Testis (tissue), 2 donors: ENCODE measurements at regions not wholly inside any gene's neighbourhood (a gene's known extent, or its start where the extent isn't known, plus 50 kb on each side); places are given as distances from the start of the nearest gene placed in this dataset.

Experiments
- DNase-seq: peaks from one replicate; pipeline ENCODE4 v3.0.0-alpha.2; 2019
- H3K27ac ChIP-seq, 2 donors: fragments of 200-600 bp; sonication (generic); one replicate each; pipeline ENCODE4 v1.5.1; 2019
- H3K27me3 ChIP-seq: fragments of 200-600 bp; sonication (generic); one replicate; pipeline ENCODE4 v1.5.1; 2019
- H3K36me3 ChIP-seq: fragments of 200-600 bp; sonication (generic); one replicate; pipeline ENCODE4 v1.5.1; 2017; ENCODE audit warnings: low read depth; ENCODE audit errors: missing control alignments
- H3K4me1 ChIP-seq: fragments of 200-600 bp; sonication (generic); one replicate; pipeline ENCODE4 v1.5.1; 2019
- H3K4me3 ChIP-seq, 2 donors: fragments of 200-600 bp; sonication (generic); one replicate each; pipeline ENCODE4 v1.5.1; 2017 to 2019
- H3K9me3 ChIP-seq: fragments of 200-600 bp; sonication (generic); one replicate; pipeline ENCODE4 v1.5.1; 2017
- CTCF ChIP-seq, 3 experiments: fragments of 450-650 bp in 2 of 3; fragments of 200-600 bp in 1 of 3; sonication (generic) in 1 of 3; IDR thresholded peaks; one replicate each; pipeline ENCODE4 v1.5.1; 2016 to 2019; ENCODE audit warnings: antibody characterized with exemption in 3 of 3, mild to moderate bottlenecking in 2 of 3, moderate library complexity in 1 of 3
- POLR2A ChIP-seq: fragments of 450-650 bp; IDR thresholded peaks from one replicate; pipeline ENCODE4 v1.6.1; 2017; ENCODE audit warnings: antibody characterized with exemption, mild to moderate bottlenecking, moderate library complexity
- WGBS, 2 donors: methylation state at CpG; one replicate each; pipeline ENCODE4 v1.1.5; 2018; 5-methylcytosine and 5-hydroxymethylcytosine counted together
- intact Hi-C: fragments of 100-400 bp; cut with DNase I; formaldehyde crosslinking; loops from one replicate; pipeline ENCODE4 v1.15.1; 2023; ENCODE audit warnings: low total_unique reads

GRCh38 chr10:111831058-111831457, 352.5 kb downstream of the GPAM start:
- H3K27ac ChIP-seq, result no peak overlapping the region
- H3K4me3 ChIP-seq, result no peak overlapping the region
- no peaks in the 10 kb centered on the region for H3K9me3 ChIP-seq
- H3K36me3 ChIP-seq, result no peaks in the 10 kb centered on the region
- 91 to 96% methylated on average over 6 of the region's 6 CpGs for WGBS, 2 donors
- H3K4me1 ChIP-seq, result no peaks in the 10 kb centered on the region
- DNase-seq, result no peak
- no peak for TF ChIP-seq POLR2A
- TF ChIP-seq CTCF (IDR thresholded peaks at IDR 0.05), result no peak
- H3K27me3 ChIP-seq, result no peaks in the 10 kb centered on the region
- intact Hi-C loops, result no loop called here

- H3K27ac ChIP-seq, result no peak overlapping the region
- 39 to 67% methylated on average over 2 of the region's 2 CpGs for WGBS, 2 donors
- no peaks in the 10 kb centered on the region for H3K4me1 ChIP-seq
- no peaks in the 10 kb centered on the region for H3K36me3 ChIP-seq
- DNase-seq, result no peak
- no peak overlapping the region for H3K4me3 ChIP-seq
- TF ChIP-seq POLR2A (no peak), CTCF (IDR thresholded peaks at IDR 0.05) (no peak)
- intact Hi-C loops, result no loop called here
- no peaks in the 10 kb centered on the region for H3K9me3 ChIP-seq
- H3K27me3 ChIP-seq, result no peaks in the 10 kb centered on the region
Measured at GRCh38 chr10:111833251-111833650, 350.3 kb downstream of the GPAM start.

GRCh38 chr10:111835574-111835973, 348.0 kb downstream of the GPAM start:
- Histone ChIP-seq H3K4me1 (no peaks in the 10 kb centered on the region), H3K27me3 (no peaks in the 10 kb centered on the region), H3K36me3 (no peaks in the 10 kb centered on the region), H3K4me3 (no peak overlapping the region), H3K27ac (no peak overlapping the region), H3K9me3 (no peaks in the 10 kb centered on the region)
- intact Hi-C loops, result no loop called here
- TF ChIP-seq POLR2A, result no peak
- no peak for TF ChIP-seq CTCF (IDR thresholded peaks at IDR 0.05)
- peak; percentile 14 for DNase-seq
- WGBS, 2 donors, result 49 to 61% methylated on average over 8 of the region's 8 CpGs

- intact Hi-C loops, result no loop called here
- TF ChIP-seq CTCF (IDR thresholded peaks at IDR 0.05) (no peak), POLR2A (no peak)
- Histone ChIP-seq H3K9me3 (no peaks in the 10 kb centered on the region), H3K27me3 (no peaks in the 10 kb centered on the region), H3K27ac (no peak overlapping the region), H3K4me1 (no peaks in the 10 kb centered on the region), H3K36me3 (no peaks in the 10 kb centered on the region), H3K4me3 (no peak overlapping the region)
- DNase-seq, result no peak
- 40 to 71% methylated on average over 1 of the region's 1 CpG for WGBS, 2 donors
Measured at GRCh38 chr10:111836064-111836463, 347.5 kb downstream of the GPAM start.

- no peak for DNase-seq
- TF ChIP-seq POLR2A, result no peak
- no peak for TF ChIP-seq CTCF (IDR thresholded peaks at IDR 0.05)
- no peaks in the 10 kb centered on the region for H3K27me3 ChIP-seq
Measured at GRCh38 chr10:111836571-111836970, 347.0 kb downstream of the GPAM start.

More at GRCh38 chr10:111836571-111836970, 347.0 kb downstream of the GPAM start:
- intact Hi-C loops, result no loop called here
- H3K36me3 ChIP-seq, result no peaks in the 10 kb centered on the region
- WGBS, 2 donors, result 50 to 61% methylated on average over 2 of the region's 2 CpGs
- no peak overlapping the region for H3K4me3 ChIP-seq
- no peaks in the 10 kb centered on the region for H3K9me3 ChIP-seq
- H3K27ac ChIP-seq, result no peak overlapping the region
- H3K4me1 ChIP-seq, result no peaks in the 10 kb centered on the region
